GM23338 (cell line): ENCODE measurements at regions not wholly inside any gene's neighbourhood (a gene's known extent, or its start where the extent isn't known, plus 50 kb on each side); places are given as distances from the start of the nearest gene placed in this dataset.

Experiments used
- ATAC-seq: fragments of 200-7000 bp; cut with Tn5 transposase; 3 replicates; pipeline ENCODE4 v1.9.1; 2020
- DNase-seq: peaks from one replicate; pipeline ENCODE4 v3.0.0-alpha.2; 2015; ENCODE audit warnings: low spot score
- H2AFZ ChIP-seq: fragments of 200-600 bp; sonication (generic); 2 replicates; pipeline ENCODE4 v1.8.0; 2016; ENCODE audit warnings: antibody characterized with exemption, mild to moderate bottlenecking, moderate library complexity
- H3F3A ChIP-seq: fragments of 200-600 bp; sonication (generic); replicated peaks from 2 replicates; pipeline ENCODE4 v1.8.0; 2017; ENCODE audit warnings: antibody characterized with exemption, mixed run types, low read depth
- H3K27ac ChIP-seq: fragments of 200-600 bp; sonication (generic); 2 replicates; pipeline ENCODE4 v1.6.1; 2016; ENCODE audit warnings: low read depth
- H3K27me3 ChIP-seq: fragments of 200-600 bp; sonication (generic); 2 replicates; pipeline ENCODE4 v1.8.0; 2016; ENCODE audit warnings: mild to moderate bottlenecking, mixed run types, moderate library complexity; ENCODE audit not compliant: insufficient read depth
- H3K36me3 ChIP-seq: fragments of 200-600 bp; sonication (generic); 2 replicates; pipeline ENCODE4 v1.8.0; 2016; ENCODE audit warnings: mild to moderate bottlenecking; ENCODE audit not compliant: insufficient read depth
- H3K4me1 ChIP-seq: fragments of 200-600 bp; sonication (generic); 2 replicates; pipeline ENCODE4 v1.8.0; 2016; ENCODE audit warnings: mild to moderate bottlenecking, moderate library complexity; ENCODE audit not compliant: insufficient read depth
- H3K4me2 ChIP-seq: fragments of 200-600 bp; sonication (generic); 2 replicates; pipeline ENCODE4 v1.7.1; 2017; ENCODE audit warnings: mixed run types
- H3K4me3 ChIP-seq: fragments of 200-600 bp; sonication (generic); 2 replicates; pipeline ENCODE4 v1.6.1; 2016; ENCODE audit warnings: mixed run types
- H3K79me2 ChIP-seq: fragments of 200-600 bp; sonication (generic); replicated peaks from 2 replicates; pipeline ENCODE4 v1.8.0; 2017; ENCODE audit warnings: mild to moderate bottlenecking; ENCODE audit not compliant: insufficient read depth
- H3K9me2 ChIP-seq: fragments of 200-600 bp; sonication (generic); 2 replicates; pipeline ENCODE4 v1.8.0; 2017; ENCODE audit not compliant: insufficient read depth
- H4K20me1 ChIP-seq: fragments of 200-600 bp; sonication (generic); replicated peaks from 2 replicates; pipeline ENCODE4 v1.8.0; 2017; ENCODE audit warnings: mild to moderate bottlenecking; ENCODE audit not compliant: insufficient read depth
- H3K27ac Mint-ChIP-seq: 2 replicates; pipeline ENCODE4 v1.8.0; 2020; ENCODE audit warnings: inconsistent platforms, mild to moderate bottlenecking, moderate library complexity, mixed read lengths
- H3K27me3 Mint-ChIP-seq: 3 replicates; pipeline ENCODE4 v1.8.0; 2022; ENCODE audit warnings: low read depth, mild to moderate bottlenecking, moderate library complexity, mixed read lengths, inconsistent platforms; ENCODE audit not compliant: insufficient read depth, poor library complexity
- H3K36me3 Mint-ChIP-seq: 3 replicates; pipeline ENCODE4 v1.8.0; 2021; ENCODE audit warnings: low read depth, mild to moderate bottlenecking, inconsistent platforms, moderate library complexity, mixed read lengths
- H3K4me1 Mint-ChIP-seq: 3 replicates; pipeline ENCODE4 v1.8.0; 2020; ENCODE audit warnings: mild to moderate bottlenecking, inconsistent platforms, mixed read lengths
- H3K4me3 Mint-ChIP-seq: 3 replicates; pipeline ENCODE4 v1.8.0; 2021; ENCODE audit warnings: moderate library complexity, mild to moderate bottlenecking, inconsistent platforms, mixed read lengths
- H3K9me3 Mint-ChIP-seq: 3 replicates; pipeline ENCODE4 v1.8.0; 2020; ENCODE audit warnings: moderate library complexity, mild to moderate bottlenecking, inconsistent platforms, mixed read lengths
- CREB1 ChIP-seq: fragments of 250-450 bp; sonication (Bioruptor Pico); IDR thresholded peaks from 2 replicates; pipeline ENCODE4 v1.5.0; 2020; ENCODE audit warnings: low read depth, mild to moderate bottlenecking, moderate library complexity
- EZH2 ChIP-seq: fragments of 200-600 bp; sonication (generic); IDR thresholded peaks from one replicate; pipeline ENCODE4 v1.8.0; 2017; ENCODE audit warnings: antibody characterized with exemption, mild to moderate bottlenecking, low read depth; ENCODE audit not compliant: unreplicated experiment
- EZH2phosphoT487 ChIP-seq: fragments of 200-600 bp; sonication (generic); IDR thresholded peaks from one replicate; pipeline ENCODE4 v1.8.1; 2018; ENCODE audit warnings: antibody characterized with exemption; ENCODE audit not compliant: unreplicated experiment
- JUNB ChIP-seq: IDR thresholded peaks from one replicate; pipeline ENCODE4 v1.6.1; 2016; ENCODE audit warnings: antibody characterized with exemption; ENCODE audit not compliant: unreplicated experiment
- NANOG ChIP-seq: IDR thresholded peaks from 2 replicates; pipeline ENCODE4 v1.6.1; 2016; ENCODE audit warnings: antibody characterized with exemption, borderline replicate concordance
- POLR2AphosphoS5 ChIP-seq: IDR thresholded peaks from 2 replicates; pipeline ENCODE4 v1.6.1; 2016; ENCODE audit warnings: antibody characterized with exemption, low read depth
- STAT1 ChIP-seq: IDR thresholded peaks from one replicate; pipeline ENCODE4 v1.6.1; 2016; ENCODE audit warnings: antibody characterized with exemption; ENCODE audit not compliant: unreplicated experiment
- ZNF114 ChIP-seq: fragments of 250-450 bp; sonication (Bioruptor Pico); IDR thresholded peaks from 2 replicates; pipeline ENCODE4 v1.5.0; 2020; ENCODE audit warnings: mild to moderate bottlenecking, moderate library complexity
- ZNF331 ChIP-seq: fragments of 250-450 bp; sonication (Bioruptor Pico); IDR thresholded peaks from 2 replicates; pipeline ENCODE4 v1.5.0; 2020; ENCODE audit warnings: low read depth, mild to moderate bottlenecking, moderate library complexity
- TF ChIP-seq, protein P1 (sequence below), 2 experiments: fragments of 200-600 bp in 1 of 2; sonication (generic) in 1 of 2; conservative IDR thresholded peaks; 2 replicates each; pipeline versions ENCODE4 v1.5.1 to v1.6.1; 2016 to 2017; ENCODE audit warnings: antibody characterized with exemption in 2 of 2, low read depth in 2 of 2, mild to moderate bottlenecking in 2 of 2, moderate library complexity in 1 of 2
- TF ChIP-seq, protein P2 (sequence below): fragments of 250-450 bp; sonication (Bioruptor Pico); IDR thresholded peaks from 2 replicates; pipeline ENCODE4 v1.5.0; 2020; ENCODE audit warnings: mild to moderate bottlenecking, moderate library complexity
- TF ChIP-seq, protein P3 (sequence below): IDR thresholded peaks from 2 replicates; pipeline ENCODE4 v1.6.1; 2016; ENCODE audit warnings: antibody characterized with exemption
- TF ChIP-seq, protein P4 (sequence below): IDR thresholded peaks from one replicate; pipeline ENCODE4 v1.6.1; 2018; ENCODE audit warnings: antibody characterized with exemption; ENCODE audit not compliant: unreplicated experiment

DNA sequence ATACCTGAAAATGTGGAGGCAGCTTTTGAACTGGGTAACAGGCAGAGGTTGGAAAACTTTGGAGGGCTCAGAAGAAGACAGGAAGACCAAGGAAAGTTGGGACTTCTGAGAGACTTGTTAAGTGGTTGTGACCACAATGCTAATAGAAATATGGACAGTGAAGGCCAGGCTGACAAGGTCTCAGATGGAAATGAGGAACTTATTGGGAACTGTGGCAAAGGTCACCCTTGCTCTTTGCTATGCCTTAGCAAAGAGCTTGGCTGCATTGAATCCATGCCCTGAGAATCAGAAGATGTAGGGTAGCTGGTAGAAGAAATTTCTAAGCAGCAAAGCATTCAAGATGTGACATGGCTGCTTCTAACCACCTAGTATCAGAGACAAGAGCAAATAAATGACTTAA is 244.4 kb upstream of the ADRA1B start (continued):
- TF ChIP-seq, protein P1, sequence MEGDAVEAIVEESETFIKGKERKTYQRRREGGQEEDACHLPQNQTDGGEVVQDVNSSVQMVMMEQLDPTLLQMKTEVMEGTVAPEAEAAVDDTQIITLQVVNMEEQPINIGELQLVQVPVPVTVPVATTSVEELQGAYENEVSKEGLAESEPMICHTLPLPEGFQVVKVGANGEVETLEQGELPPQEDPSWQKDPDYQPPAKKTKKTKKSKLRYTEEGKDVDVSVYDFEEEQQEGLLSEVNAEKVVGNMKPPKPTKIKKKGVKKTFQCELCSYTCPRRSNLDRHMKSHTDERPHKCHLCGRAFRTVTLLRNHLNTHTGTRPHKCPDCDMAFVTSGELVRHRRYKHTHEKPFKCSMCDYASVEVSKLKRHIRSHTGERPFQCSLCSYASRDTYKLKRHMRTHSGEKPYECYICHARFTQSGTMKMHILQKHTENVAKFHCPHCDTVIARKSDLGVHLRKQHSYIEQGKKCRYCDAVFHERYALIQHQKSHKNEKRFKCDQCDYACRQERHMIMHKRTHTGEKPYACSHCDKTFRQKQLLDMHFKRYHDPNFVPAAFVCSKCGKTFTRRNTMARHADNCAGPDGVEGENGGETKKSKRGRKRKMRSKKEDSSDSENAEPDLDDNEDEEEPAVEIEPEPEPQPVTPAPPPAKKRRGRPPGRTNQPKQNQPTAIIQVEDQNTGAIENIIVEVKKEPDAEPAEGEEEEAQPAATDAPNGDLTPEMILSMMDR (conservative IDR thresholded peaks at IDR 0.05; ENCODE audit: low read depth in 2 of 2) = no peak

DNA sequence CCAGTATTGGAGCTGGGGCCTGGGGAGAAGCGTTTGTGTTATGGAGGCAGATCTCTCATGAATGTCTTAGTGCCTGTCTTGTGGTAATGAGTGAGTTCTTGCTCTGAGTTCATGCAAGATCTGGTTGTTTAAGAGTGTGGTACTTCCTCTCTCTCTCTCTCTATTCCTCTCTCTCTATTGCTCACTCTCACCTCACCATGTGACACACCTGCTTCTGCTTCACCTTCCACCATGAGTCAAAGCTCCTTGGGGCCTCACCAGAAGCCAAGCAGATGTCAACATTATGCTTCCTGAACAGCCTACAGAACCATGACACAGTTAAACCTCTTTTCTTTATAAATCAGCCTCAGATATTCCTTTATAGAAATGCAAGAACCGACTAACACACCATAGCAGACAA is 242.7 kb upstream of the ADRA1B start:
- Mint-ChIP-seq H3K4me1 (no peaks in the 10 kb centered on the region), H3K27ac (no peak overlapping the region), H3K4me3 (no peak overlapping the region), H3K27me3 (peaks cover 1% of the 10 kb centered on the region), H3K9me3 (peaks cover 11% of the 10 kb centered on the region), H3K36me3 (peaks cover 4% of the 10 kb centered on the region; the same call in 1 of the 3 replicates)
- Histone ChIP-seq H3K9me2 (peaks cover 5% of the 10 kb centered on the region; the same call in 1 of the 2 replicates), H2AFZ (no peak overlapping the region), H3K4me2 (no peak overlapping the region), H3K4me1 (no peaks in the 10 kb centered on the region), H3K79me2 (no peaks in the 10 kb centered on the region), H3K36me3 (no peaks in the 10 kb centered on the region), H3K4me3 (no peak overlapping the region), H3K27ac (no peak overlapping the region), H4K20me1 (no peaks in the 10 kb centered on the region), H3F3A (no peaks in the 10 kb centered on the region), H3K27me3 (no peaks in the 10 kb centered on the region)
- ATAC-seq = no peak
- no peak for DNase-seq
- no peak for TF ChIP-seq CREB1
- TF ChIP-seq, protein P2, sequence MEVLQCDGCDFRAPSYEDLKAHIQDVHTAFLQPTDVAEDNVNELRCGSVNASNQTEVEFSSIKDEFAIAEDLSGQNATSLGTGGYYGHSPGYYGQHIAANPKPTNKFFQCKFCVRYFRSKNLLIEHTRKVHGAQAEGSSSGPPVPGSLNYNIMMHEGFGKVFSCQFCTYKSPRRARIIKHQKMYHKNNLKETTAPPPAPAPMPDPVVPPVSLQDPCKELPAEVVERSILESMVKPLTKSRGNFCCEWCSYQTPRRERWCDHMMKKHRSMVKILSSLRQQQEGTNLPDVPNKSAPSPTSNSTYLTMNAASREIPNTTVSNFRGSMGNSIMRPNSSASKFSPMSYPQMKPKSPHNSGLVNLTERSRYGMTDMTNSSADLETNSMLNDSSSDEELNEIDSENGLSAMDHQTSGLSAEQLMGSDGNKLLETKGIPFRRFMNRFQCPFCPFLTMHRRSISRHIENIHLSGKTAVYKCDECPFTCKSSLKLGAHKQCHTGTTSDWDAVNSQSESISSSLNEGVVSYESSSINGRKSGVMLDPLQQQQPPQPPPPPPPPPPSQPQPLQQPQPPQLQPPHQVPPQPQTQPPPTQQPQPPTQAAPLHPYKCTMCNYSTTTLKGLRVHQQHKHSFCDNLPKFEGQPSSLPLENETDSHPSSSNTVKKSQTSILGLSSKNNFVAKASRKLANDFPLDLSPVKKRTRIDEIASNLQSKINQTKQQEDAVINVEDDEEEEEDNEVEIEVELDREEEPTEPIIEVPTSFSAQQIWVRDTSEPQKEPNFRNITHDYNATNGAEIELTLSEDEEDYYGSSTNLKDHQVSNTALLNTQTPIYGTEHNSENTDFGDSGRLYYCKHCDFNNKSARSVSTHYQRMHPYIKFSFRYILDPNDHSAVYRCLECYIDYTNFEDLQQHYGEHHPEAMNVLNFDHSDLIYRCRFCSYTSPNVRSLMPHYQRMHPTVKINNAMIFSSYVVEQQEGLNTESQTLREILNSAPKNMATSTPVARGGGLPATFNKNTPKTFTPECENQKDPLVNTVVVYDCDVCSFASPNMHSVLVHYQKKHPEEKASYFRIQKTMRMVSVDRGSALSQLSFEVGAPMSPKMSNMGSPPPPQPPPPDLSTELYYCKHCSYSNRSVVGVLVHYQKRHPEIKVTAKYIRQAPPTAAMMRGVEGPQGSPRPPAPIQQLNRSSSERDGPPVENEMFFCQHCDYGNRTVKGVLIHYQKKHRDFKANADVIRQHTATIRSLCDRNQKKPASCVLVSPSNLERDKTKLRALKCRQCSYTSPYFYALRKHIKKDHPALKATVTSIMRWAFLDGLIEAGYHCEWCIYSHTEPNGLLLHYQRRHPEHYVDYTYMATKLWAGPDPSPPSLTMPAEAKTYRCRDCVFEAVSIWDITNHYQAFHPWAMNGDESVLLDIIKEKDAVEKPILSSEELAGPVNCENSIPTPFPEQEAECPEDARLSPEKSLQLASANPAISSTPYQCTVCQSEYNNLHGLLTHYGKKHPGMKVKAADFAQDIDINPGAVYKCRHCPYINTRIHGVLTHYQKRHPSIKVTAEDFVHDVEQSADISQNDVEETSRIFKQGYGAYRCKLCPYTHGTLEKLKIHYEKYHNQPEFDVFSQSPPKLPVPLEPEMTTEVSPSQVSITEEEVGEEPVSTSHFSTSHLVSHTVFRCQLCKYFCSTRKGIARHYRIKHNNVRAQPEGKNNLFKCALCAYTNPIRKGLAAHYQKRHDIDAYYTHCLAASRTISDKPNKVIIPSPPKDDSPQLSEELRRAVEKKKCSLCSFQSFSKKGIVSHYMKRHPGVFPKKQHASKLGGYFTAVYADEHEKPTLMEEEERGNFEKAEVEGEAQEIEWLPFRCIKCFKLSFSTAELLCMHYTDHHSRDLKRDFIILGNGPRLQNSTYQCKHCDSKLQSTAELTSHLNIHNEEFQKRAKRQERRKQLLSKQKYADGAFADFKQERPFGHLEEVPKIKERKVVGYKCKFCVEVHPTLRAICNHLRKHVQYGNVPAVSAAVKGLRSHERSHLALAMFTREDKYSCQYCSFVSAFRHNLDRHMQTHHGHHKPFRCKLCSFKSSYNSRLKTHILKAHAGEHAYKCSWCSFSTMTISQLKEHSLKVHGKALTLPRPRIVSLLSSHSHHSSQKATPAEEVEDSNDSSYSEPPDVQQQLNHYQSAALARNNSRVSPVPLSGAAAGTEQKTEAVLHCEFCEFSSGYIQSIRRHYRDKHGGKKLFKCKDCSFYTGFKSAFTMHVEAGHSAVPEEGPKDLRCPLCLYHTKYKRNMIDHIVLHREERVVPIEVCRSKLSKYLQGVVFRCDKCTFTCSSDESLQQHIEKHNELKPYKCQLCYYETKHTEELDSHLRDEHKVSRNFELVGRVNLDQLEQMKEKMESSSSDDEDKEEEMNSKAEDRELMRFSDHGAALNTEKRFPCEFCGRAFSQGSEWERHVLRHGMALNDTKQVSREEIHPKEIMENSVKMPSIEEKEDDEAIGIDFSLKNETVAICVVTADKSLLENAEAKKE (CRISPR knock-in tag) = no peak
- no peak for TF ChIP-seq EZH2
- TF ChIP-seq, protein P3, sequence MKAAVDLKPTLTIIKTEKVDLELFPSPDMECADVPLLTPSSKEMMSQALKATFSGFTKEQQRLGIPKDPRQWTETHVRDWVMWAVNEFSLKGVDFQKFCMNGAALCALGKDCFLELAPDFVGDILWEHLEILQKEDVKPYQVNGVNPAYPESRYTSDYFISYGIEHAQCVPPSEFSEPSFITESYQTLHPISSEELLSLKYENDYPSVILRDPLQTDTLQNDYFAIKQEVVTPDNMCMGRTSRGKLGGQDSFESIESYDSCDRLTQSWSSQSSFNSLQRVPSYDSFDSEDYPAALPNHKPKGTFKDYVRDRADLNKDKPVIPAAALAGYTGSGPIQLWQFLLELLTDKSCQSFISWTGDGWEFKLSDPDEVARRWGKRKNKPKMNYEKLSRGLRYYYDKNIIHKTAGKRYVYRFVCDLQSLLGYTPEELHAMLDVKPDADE = no peak
- TF ChIP-seq NANOG = no peak
- TF ChIP-seq ZNF331 (CRISPR knock-in tag) = no peak
- TF ChIP-seq JUNB = no peak
- TF ChIP-seq ZNF114 (CRISPR knock-in tag) = no peak
- TF ChIP-seq STAT1 = no peak
- TF ChIP-seq POLR2AphosphoS5 = no peak
- TF ChIP-seq, protein P4, sequence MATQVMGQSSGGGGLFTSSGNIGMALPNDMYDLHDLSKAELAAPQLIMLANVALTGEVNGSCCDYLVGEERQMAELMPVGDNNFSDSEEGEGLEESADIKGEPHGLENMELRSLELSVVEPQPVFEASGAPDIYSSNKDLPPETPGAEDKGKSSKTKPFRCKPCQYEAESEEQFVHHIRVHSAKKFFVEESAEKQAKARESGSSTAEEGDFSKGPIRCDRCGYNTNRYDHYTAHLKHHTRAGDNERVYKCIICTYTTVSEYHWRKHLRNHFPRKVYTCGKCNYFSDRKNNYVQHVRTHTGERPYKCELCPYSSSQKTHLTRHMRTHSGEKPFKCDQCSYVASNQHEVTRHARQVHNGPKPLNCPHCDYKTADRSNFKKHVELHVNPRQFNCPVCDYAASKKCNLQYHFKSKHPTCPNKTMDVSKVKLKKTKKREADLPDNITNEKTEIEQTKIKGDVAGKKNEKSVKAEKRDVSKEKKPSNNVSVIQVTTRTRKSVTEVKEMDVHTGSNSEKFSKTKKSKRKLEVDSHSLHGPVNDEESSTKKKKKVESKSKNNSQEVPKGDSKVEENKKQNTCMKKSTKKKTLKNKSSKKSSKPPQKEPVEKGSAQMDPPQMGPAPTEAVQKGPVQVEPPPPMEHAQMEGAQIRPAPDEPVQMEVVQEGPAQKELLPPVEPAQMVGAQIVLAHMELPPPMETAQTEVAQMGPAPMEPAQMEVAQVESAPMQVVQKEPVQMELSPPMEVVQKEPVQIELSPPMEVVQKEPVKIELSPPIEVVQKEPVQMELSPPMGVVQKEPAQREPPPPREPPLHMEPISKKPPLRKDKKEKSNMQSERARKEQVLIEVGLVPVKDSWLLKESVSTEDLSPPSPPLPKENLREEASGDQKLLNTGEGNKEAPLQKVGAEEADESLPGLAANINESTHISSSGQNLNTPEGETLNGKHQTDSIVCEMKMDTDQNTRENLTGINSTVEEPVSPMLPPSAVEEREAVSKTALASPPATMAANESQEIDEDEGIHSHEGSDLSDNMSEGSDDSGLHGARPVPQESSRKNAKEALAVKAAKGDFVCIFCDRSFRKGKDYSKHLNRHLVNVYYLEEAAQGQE = no peak
- no peak for TF ChIP-seq EZH2phosphoT487
